Hindlimb muscle (tissue), 1 donor: ENCODE measurements at regions not wholly inside any gene's neighbourhood (a gene's known extent, or its start where the extent isn't known, plus 50 kb on each side); places are given as distances from the start of the nearest gene placed in this dataset.
"Not testable (repeated sequence)": the region's sequence is repeated elsewhere in the genome, so short reads cannot be mapped to it uniquely, and the experiment has no call there.

Experiments
- DNase-seq: peaks from one replicate; pipeline ENCODE4 v3.0.0-alpha.2; 2013

DNA sequence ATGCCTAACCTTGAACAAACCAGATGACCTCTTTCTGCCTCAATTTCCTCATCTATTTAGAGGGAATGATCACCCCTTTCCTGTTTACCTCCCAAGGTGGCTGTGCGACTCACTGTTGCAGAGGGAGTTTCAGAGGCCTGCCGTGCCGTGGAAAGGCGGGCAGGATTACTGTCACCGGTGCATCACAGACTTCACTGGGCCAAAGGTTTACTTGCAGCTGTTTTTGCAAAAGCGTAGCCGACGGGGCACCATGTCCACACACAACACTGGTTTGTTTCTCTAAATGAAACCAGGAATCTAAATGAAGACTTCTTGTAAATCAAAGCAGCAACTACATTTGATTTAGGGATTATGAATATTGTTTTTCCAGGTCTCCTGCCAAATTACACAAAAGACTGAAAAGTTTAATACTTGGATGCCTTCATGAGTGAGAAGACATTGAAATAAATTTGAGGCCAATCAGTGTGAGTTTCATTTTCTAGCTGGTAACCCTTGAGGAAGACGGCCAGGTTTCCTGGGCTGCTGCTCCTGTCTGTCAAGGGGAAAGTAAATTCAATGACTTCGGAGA, 696.1 kb upstream of the TMEM132C start:
- DNase-seq, result no peak

DNA sequence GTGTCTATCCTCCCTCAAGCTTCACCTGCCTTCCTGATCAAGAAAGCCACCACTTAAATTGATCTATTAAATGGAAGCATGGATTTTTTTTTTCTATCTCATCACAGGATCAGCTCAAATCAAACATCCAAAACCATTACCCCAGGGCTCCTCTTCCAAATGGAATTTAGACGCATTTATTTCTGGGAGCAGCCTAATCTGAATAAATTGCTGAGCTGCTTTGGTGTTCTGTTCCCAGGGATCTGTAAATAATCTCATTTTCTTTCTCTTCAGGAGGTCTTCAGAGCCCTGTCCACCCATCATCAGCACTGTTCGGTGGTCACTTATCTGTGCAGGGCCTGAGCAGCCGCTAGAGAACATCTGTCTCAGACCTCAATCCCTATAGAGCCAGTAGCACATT, 695.4 kb upstream of the TMEM132C start:
- no peak for DNase-seq

DNA sequence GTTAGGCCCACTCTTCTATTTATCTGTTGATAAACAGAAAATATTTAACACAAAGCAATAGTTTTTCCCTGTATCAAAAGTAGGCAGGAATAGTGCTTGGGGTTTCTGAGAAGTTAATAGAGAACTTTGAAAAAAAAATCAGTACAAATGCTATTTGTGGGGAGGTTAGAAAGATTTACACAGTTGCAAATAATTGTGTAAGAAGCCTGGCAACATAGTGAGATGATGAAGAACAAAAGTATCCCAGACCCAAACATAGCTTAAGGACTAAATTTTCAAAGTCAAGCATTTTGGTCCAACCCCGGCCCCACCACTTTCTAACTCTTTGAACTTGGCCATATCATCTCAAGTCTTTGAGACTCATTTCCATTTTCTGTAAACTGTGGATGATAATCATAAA, 687.5 kb upstream of the TMEM132C start:
- DNase-seq, result no peak

DNA sequence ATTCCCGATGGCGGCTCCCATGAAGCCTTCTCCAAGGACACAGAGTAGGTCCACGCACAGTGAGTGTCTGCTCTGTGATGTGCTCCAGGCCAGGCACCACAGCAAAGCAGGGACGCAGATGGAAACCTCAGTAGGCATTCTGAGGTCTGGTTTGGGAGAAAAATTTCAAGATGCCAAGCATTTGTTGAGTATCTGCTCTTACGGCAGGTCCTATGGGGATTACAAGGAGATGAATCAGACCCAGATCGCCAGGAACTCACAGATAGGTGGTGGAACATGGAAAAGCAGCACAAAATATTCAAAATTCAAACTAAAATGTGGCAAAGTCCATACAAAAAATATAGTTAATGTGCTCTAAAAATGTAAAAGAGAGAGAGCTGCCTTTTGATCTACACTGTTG, 684.9 kb upstream of the TMEM132C start:
- no peak for DNase-seq

DNA sequence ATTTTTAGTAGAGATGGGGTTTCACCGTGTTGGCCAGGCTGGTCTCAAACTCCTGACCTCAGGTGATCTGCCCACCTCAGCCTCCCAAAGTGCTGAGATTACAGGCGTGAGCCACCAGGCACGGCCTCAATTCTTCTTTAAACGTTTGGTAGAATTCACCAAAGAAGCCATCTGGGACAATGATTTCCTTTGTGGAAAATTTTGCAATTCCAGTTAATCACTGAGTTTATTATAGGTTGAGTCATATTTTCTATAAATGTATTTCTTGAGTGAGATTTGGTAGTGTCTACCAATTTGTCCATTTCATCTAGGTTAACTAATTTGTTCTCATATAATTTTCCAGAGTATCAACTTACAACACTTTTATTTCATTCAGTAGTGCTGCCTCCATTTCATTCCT, 683.9 kb upstream of the TMEM132C start:
- no peak for DNase-seq

DNA sequence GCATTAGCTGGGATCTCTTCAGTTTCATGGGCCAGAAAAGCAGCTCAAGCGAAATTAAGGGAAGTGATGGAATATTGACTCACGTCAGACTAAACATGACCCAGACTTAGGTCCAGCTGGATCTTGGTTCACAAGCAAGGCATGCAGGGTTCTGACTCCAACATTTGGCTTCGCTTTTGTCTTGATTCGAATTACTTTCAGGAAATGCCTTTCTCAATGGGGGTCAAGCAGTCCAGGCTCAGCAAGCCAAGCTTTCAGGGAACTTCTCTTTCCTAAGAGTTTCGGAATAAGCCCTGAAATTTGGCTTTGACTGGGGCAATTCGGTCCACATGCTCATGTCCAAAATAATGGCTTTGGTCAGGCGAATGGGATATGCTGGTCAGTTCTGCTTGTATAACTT, 678.7 kb upstream of the TMEM132C start:
- peak; percentile 29 for DNase-seq

DNA sequence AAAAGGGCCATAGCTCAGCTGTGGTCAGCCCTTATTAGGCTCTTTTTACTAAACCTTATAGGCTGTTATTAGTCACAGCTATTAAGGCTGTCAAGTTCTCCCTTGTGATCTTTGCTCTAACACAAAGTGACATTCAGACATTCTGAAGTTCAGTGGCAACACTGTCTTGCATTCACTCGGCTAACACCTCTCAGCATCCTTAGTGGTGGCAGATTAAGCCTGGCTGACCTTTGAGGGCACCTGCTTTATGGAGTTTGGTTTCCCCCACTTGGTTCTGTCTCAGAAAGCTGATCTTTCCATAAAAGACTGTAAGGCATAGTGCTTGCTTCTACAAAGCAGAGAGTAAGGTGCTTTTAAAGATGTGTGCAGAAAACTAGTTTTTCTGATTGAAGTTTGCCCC, 677.4 kb upstream of the TMEM132C start:
- no peak for DNase-seq

DNA sequence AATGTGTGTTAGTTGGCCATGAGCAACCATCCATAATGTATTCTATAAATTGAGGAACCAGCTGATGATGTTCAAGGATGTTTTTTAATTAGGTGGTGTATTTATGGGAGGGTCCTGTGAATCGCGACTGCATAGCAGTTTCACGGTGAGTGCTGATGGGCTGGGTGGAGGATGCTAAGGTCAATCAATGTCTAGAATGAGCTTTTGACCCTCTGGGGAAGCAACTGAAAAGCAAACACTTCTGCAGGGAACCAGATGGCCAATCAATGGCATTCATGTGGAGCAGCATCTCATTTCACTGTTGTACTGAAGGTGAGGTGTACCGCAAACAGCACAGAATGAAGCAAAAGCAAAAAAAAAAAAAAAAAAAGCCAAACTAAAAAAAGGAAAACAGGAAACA, 676.1 kb upstream of the TMEM132C start:
- no peak for DNase-seq

DNA sequence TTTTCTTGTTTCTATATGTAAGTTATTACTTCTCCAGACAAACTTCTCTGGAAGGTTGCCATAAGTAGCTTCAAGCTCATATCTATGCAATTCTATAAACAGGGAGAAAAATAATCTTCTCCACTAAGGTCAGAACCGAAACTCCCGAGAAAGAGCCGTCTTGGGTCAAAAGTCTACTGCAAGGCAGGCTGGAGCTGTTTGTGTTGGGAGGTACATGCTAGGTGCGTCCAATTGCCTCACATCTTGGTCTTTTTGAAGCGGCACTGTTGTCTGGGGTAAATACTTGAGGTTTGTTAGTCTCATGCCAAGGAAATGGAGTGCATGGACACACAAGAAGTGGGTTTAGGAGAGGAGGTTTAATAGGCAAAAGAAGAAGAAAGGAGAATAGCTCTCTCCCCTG, 674.7 kb upstream of the TMEM132C start:
- DNase-seq, result no peak

DNA sequence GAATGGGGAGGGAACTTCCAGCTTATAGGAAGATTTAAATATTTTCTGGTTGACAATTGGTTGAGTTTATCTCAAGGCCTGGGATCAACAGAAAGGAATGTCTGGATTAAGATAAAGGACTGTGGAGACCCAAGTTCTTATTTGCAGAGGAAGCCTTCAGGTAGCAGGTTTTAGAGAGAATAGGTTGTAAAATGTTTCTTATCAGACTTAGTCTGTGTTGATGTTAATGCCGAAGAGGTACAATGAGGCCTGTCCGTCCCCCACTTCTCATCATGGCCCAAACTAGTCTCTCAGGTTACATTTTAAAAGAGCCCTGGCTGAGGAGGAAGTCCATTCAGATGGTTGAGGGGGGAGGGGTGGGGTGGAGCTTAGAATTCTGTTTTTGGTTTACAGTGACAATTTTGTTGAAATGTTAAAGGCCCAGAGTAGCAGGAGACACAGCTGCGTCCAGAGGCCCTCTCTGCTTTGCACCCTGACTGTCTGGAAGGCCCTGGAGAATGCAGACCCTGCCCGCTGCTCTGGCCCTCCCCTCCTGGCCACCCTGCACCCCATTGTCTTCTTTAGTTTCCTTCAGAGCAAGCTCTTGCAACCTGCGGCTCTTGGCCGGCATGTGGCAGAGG, 672.5 kb upstream of the TMEM132C start:
- no peak for DNase-seq

DNA sequence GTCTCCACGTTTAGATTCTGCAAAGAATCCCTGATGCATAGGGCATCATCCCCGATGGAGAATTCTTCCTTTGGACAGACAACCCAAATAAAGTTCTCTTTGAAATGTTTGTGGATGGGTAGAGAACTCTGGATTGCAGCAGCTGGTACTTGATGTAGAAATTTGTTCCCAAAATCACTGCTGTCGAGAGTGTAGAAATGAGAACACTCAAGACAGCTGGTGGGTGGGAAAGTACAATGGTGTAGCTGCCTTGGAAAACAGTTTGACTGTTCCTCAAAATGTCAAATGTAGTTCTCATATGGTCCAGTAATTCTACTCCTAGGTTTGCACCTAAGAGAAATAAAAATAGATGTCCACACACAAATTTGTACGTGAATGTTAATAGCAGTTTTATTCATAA, 671.5 kb upstream of the TMEM132C start:
- no peak for DNase-seq

DNA sequence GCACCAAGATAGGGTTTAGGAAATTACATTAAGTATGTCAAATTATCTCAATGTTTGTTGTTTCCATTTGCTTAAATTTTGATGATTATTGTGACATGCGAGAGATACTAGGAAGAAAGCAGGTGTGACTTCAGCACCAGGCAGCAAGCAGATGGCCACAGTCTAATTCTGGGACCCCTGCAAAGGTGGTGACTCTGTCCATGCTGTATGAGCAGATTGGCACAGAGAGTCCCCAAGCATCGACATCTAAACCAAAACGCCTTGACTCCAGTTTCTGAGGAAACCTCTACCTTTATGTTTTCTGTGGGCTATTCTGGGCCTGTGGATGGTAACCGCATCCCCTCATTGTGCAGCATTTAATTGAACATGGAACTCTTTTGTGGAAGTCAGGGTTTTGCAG, 670.1 kb upstream of the TMEM132C start:
- no peak for DNase-seq

DNA sequence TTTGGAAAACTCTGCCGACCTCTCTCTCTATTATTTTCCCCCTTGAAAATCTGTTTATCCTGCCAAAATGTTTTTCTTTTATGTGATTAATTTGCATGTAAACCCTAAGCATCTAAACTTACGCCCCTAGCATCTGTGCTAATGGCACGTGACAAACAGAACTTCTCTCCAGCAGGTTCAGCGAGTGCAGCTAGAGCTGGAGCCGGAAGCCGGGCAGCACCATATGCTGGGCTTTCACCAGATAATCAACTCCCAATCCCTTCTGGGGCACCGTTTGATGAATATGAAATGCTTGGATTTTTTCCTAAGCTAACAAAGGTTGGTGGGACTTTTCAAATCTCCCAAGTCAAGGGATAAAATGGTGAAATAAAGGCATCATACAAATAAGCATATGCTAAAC, 667.5 kb upstream of the TMEM132C start:
- no peak for DNase-seq

DNA sequence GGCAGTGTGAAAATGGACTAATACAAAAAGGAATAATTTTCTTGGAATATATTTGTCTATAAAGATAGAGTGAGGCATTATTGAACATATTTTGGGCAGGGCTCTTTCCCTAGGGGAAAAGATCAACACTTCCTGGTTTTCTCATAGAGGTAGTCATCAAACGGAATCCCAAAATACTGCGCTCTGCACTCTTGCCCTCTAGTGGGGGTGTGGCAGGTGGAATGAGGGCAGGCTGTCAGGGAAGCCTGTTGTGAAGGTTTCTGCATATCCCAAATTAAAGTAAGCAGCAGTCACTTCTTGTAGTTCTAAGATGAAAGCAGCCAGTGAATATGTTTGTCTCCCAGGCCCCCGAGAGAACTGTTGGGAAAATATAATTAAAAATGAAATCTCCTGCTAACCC, 666.8 kb upstream of the TMEM132C start:
- no peak for DNase-seq

DNA sequence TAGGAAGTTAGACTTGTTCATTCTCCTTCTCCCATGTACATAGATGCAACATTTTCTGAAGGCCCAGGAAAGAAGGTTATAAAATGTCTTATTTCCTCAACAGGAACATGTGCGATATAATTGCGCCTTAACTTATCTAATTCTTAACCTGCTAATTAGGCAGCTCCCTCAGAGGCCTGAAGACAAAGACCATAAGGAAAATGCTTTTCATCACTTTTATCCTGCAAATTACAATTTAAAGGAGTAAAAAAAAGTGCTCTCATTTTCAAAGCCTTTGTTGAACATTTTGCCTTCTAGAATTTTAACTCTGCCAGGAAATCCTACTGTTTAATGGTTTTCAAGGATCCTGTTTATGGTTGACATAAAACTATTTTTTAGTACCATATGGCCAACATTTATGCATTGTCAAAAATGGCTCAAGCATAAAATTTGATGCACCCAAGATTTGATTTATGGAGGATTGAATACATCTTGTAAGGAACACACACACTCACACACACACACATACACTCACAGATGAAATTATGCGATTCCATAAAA, 660.4 kb upstream of the TMEM132C start:
- no peak for DNase-seq

DNA sequence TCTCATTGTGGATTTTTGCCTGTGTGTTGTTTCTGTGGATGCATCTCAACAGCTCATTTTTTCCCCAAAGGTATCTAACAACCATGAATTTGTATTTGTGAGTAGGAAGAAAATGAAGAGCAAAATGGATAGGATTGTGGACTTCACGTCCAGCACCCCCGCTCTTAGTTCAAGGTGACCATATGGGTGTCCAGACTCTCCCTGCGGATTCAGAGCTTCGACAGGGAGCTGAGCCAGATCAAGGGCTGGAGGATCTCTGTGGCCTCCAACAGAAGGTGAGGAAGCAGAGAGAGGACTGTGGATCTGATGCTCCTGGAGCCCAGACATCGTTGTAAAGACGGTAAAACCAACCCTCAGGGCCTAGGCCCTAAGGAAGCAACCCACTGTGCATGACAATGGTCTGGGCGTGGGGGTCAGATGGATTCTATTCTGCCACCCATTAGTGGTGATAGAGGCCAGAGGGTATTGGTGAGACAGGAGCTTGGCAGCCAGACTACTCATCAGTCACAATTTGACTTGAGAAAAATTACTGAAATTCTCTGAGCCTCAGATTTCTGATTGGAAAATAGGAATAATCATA, 659.7 kb upstream of the TMEM132C start:
- no peak for DNase-seq

DNA sequence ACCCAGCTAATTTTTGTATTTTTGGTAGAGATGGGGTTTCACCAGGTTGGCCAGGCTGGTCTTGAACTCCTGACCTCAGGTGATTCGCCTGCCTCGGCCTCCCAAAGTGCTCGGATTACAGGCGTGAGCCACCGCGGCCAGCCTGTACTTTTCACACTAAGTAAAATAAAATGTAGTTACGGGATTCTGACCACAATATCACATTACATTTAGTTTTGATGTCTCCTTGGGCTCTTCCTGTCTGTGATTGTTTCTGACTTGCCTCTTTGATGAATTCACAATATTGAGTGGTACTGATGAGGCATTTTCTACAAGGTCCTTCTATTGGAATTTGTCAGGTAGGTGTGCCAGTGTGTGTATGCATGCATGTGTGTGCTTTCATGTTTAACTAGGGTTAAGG, 658.6 kb upstream of the TMEM132C start:
- not testable (repeated sequence) for DNase-seq

DNA sequence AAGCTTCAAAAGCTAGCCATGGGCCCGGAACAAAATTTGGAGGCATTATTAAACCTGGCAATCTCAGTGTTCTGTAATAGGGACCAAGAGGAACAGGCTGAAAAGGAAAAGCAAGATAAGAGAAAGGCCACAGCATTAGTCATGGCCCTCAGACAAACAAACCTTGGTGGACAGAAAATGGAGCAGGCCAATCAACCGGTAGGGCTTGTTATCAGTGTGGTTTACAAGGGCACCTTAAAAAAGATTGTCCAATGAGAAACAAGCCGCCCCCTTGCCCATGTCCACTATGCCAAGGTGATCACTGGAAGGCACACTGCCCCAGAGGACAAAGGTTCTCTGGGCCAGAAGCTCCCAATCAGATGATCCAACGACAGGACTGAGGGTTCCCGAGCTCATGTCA, 653.9 kb upstream of the TMEM132C start:
- no peak for DNase-seq

DNA sequence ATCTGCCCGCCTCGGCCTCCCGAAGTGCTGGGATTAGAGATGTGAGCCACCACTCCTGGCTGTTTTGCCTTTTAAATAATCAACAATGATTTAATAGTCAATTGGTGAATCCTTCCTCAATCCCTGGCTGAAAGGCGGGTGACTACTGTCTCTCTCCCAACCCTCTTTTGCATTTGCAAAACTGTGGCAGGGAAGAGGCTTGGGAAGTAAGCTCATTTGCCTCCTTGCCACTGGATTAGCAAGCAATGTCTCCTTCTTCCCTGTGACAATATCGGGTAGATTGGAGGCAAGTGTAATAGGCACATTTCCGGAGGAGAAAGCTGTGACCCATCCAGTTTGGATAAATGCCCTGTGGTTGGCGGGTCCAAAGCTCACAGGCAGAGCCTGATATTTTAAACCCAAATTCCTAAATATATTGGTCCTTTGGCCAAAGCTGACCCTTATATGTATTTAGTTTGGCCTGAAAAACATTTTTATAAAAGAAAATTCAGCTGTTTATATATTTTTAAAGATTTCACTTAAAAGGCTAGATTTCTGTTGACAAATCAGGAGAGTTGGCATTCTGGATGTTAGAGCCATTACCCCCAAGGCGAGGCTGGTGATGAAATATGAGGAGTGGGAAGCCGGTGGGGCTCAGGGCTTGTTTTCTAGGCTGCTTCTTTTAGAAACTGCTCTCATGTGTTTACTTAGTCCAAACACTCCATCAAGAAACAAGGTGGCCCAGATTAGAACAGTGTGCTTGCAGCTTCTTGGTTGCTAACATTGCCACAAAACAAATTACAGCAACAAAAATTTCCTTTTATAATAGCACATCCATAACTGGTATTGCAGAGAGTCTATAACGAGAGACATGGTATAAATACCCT, 646.9 kb upstream of the TMEM132C start:
- no peak for DNase-seq

DNA sequence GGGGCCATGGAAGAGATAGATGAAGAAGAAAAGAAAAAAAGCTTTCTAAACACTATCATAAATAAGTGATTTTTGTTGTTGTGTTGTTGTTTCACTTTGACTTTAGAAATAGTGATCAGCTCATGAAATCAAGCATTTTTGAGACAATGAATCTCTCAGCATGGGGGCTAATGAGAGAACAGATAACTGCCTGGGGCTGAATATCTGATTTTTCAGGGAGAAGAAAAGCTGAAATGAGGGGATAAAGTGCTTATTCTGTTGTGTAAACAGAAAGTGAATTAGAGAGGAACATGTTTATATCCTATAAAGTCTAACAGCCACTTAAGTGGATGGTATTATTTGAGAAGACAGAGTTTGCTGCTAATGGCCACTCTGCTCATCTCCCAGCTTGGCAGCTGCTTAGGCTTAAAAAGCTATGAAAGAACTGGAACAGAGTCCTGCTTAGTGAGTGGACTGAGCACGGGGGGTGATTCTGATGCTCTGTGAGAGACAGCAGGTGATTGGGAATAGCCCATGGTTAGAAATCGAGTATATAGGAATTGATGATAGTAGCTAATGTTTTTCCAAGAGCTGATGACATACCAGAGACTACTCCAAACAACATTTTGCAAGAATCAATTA, 646.1 kb upstream of the TMEM132C start:
- no peak for DNase-seq

DNA sequence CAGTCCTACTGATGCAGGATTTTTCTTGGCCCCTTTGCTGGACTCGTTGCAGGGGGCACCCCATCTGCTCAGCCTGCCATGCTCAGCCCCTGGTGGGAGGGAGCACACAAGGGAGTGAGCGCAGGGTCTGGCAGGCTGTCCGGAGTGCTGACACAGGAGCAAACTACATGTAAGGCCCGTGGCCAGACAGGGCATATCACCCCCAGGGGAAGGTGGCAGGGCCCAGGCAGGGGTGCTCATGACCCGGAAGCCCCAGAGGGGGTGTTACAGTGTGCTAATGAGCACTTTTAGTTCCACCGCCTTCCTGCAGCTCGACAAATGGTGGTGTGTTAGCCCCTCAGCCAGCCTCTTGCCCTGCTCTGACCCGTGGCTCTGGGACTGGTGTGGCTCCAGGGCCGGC, 645.6 kb upstream of the TMEM132C start:
- DNase-seq, result no peak

DNA sequence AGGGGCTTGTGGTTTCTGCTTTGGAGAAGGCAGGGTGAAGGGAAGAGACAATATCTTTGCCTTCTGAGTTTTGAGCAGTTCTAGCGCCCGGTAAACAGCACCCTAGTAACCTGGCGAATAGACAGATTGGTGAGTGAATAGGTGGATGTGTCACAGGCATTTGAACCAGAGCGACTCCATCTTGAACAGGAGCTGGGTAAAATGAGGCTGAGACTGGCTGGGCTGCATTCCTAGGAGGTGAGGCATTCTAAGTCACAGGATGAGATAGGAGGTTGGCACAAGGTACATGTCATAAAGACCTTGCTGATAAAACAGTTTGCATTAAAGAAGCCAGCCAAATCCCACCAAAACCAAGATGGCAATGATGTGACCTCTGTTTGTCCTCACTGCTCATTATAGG, 643.6 kb upstream of the TMEM132C start:
- DNase-seq, result no peak

DNA sequence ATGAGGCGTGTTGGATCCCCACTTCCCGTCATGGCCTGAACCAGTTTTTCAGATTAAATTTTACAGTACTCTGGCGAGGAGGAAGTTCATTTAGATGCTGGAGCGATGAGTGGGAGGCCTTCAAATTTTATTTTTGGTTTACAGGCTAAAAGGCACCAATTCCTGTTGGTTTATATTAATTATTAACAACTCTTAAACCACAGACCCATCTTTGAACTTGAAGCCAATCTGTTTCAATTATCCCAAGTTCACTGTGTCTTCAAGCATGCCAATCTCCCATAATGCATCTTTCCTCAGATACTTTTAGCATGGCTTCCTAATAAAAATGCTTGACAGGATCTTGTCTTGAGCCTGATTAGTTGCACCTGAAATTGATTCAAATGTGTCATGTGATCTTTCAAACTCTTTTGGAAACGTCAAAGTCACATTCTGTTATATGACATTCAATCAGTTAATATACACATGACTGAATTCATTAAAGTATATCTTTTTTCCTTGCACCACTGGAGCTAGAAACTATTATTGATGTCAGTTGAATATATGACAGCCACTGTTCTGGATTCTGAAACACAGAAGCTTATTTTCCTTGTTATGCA, 641.7 kb upstream of the TMEM132C start:
- no peak for DNase-seq
